HG02973 (cell line): ENCODE measurements at regions not wholly inside any gene's neighbourhood (a gene's known extent, or its start where the extent isn't known, plus 50 kb on each side); places are given as distances from the start of the nearest gene placed in this dataset.
A peak's percentile ranks its signal among the peaks of the same experiment; 100 is the strongest.
"Not testable (repeated sequence)": the region's sequence is repeated elsewhere in the genome, so short reads cannot be mapped to it uniquely, and the experiment has no call there.

Source experiments
- ATAC-seq: cut with Tn5 transposase; IDR thresholded peaks from one replicate; pipeline ENCODE4 v1.9.1; 2021; ENCODE audit warnings: moderate library complexity; ENCODE audit not compliant: unreplicated experiment

DNA sequence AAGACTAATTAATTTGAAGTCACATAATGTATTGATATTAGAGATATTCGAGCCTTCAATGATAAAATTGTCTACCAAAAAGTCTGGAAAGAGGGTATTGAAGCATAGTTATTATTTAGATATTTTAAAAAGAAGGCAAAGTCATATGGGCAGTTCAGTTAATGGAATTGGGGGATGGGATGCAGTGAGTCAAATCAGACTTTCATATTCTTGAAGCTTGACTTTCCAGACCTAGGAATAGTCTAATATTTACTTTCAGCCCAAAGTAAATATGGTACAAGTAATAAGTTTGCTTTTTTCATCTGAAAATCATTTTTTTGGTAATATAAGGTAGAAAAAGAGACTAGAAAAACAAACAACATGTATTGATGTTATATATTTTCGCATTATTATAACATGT is 2017.8 kb downstream of the C4orf33 start:
- ATAC-seq = no peak

GRCh38 chr4:131119661-131120060 is 2023.7 kb downstream of the C4orf33 start:
- ATAC-seq = no peak

DNA sequence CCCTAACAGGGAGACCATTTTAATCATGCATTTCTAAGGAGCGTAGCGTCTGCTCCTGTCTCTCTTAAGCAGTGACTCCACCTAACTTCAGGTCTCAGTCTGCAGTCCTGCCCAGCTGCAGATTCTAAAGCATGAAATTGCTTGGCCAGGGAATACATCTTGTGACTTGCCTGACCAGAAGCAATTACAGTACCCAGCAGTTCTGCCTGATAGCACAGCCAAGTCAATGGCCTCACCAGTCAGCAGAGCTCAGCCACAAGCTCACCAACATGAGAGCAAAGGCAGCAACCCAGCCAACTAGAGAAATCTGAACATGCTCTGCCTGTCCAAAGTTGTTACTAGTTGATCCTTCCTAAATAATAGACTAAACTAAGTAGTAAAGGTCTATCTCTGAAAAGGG is 2011.9 kb upstream of the PCDH10 start:
- ATAC-seq = no peak

GRCh38 chr4:131159261-131159660 is 1989.8 kb upstream of the PCDH10 start:
- ATAC-seq = no peak

DNA sequence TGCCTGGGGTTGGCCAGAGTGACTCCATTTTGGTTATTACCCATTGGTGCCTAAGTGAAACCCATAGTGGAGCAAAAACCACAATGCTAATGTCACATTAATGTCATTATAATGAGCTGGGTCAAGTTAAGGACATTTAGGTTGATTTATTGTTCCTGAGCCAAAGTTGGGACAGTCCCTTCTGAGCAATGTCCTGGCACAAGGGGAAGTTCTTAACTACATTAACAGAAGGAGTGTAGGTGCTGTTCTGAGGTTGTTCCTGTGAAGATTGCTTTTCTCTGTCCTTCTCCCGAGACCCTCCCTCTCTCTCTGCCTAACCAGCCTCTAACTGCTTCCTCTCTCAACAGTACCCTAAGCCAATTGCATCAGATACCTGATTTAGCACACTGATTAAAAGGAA is 1956.8 kb upstream of the PCDH10 start:
- ATAC-seq = no peak

- ATAC-seq = no peak
Measured at GRCh38 chr4:131207589-131207988, 1941.5 kb upstream of the PCDH10 start.

- ATAC-seq = no peak
Measured at GRCh38 chr4:131248314-131248713, 1900.8 kb upstream of the PCDH10 start.

DNA sequence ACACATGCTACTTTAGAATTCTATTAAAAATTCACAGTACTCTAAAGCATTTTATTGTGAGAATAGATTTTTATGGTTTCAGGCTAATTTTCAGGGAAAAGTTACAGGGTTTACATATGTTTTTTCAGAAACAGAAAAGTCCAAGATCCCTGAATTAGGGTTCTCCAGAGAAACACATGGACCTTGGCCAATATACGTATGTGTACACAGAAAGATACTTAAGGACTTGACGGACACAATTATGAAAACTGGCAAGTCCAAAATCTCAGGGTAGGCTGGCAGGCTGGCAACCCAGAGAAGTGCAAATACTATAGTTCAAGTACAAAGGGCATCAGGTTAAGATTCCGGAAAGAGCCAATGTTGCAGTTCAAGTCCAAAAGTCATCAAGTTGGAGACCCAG is 1897.8 kb upstream of the PCDH10 start:
- ATAC-seq = no peak

DNA sequence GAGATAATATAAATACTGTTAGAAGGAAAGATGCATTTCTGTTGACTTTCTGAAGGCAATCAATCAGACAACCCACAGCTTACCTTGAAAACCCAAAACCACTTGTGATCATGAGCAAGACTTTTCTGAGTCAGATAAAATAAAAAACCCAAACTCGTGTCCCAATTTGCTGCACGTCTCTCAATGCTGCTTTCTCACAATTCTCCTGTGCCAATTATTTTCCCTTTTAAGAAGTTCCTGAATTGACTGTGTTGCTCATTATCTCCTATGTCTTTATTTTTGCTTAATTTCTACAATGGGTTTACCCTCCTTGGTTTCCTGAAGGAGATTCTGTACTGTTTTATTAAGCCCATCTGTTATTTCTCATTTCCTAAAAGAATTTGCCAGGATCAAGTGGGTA is 1891.9 kb upstream of the PCDH10 start:
- no peak for ATAC-seq

DNA sequence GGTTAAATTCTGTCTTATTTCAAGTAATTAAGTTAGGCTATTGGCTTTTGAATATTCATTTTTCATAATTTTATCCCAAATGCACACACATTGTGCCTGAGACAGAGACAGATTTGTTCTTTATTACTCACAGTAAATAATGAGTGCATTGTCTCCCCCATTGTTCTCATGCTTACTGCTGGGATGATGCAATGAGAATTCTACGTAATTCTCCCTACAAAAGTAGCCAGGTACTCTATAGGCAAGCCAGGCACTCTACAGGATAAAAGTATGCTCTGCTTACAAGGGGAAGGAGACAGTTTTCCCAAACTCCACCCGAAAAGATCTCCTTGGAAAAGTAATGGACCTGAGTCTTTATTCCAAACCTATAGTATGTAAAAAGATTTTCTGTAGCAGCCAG is 1890.7 kb upstream of the PCDH10 start:
- no peak for ATAC-seq

GRCh38 chr4:131288441-131288840 is 1860.7 kb upstream of the PCDH10 start:
- no peak for ATAC-seq

DNA sequence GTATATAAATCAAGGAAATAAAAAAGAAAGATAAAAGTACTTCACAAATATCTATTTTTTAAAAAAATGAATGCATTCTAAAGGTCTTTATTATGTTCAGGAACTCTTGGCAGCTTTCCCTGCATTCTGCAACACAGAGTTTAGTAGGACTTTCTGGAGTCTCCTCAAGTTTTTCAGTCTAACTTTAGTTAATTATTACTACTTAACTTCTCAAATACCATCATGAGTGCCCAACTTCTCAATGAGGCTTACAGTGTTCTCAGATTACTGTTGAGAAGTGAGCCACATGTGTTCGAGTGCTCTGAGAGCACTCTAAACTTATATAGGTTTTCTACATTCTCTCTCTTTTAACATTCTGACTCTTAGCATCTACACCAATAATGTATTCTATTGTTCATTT is 1852.9 kb upstream of the PCDH10 start:
- ATAC-seq = no peak

GRCh38 chr4:131302108-131302507 is 1847.0 kb upstream of the PCDH10 start:
- ATAC-seq = no peak

GRCh38 chr4:131304686-131305085 is 1844.4 kb upstream of the PCDH10 start:
- ATAC-seq = no peak

GRCh38 chr4:131309628-131310027 is 1839.5 kb upstream of the PCDH10 start:
- no peak for ATAC-seq

GRCh38 chr4:131316086-131316485 is 1833.0 kb upstream of the PCDH10 start:
- no peak for ATAC-seq

GRCh38 chr4:131337936-131338335 is 1811.2 kb upstream of the PCDH10 start:
- no peak for ATAC-seq

DNA sequence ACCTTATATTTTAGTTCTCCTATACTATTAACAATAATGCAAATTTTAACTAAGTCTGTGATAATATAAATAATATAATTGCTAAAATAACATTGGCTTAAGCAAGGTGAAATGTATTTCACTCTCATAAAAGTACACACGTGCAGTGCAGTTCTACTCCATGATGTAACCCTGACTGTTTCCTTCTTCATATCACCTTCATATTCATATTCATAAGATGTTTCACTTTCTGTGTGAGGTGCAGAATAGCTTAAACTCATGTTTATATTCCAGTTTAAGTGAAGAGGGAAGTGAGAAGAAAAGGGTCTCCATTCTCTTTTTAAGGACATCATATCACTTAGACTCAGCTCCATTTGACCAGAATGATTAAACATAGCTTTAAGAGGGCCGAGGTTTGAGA is 1810.0 kb upstream of the PCDH10 start:
- ATAC-seq = no peak

DNA sequence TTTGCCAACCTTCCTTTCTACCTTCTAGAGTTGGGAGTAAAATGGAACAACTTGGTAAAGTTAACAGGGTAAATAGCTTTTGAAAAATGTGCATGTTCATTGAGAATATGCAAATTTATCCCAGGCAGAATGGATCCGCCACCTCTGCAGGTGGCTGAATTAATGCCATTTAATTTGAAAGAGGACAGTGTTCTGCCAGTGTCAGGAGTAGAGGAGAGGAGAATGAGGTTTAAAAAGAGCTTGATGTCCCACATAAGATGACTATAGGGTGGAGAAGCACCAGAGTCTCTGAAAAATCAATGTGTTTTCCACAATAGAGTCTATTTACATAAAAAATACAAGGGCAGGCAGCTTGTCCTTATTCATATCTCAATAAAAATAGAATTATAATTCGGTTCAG is 1804.3 kb upstream of the PCDH10 start:
- ATAC-seq = no peak

DNA sequence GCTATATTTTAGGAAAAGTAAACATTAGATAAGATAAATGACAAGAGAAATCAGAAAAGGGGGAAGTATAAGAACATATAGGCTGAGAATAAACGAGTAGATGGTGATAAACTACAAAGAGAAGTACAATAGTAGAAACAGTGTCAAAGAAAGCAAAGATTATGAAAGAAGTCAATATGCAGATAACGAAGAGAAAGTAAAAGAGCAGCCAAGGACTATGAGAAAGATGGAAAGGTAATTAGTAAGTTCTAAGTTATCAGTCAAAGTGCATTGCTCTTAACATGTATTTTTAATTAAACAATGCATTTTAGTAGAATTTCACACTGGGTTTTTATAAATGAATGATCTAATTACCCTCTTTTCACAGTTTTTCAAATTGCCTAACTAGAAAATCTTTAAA is 1801.3 kb upstream of the PCDH10 start:
- ATAC-seq = no peak

DNA sequence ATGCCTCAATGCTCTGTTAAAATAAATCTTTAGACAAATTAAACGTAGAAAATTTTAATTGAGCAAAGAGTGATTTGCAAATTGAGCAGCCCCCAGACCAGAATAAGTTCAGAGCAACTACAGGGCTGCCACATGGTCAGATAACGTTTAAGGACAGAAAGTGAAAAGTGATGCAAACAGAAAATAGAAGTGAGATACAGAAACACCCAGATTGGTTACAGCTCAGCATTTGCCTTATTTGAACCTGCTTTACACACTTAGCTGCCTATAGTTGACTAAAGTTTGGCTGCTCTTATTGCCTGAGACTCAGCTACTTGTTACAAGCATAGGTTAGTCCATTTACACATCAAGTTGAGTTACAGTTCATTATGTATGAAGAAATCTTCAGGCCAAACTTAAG is 1800.8 kb upstream of the PCDH10 start:
- ATAC-seq = peak; percentile 65

DNA sequence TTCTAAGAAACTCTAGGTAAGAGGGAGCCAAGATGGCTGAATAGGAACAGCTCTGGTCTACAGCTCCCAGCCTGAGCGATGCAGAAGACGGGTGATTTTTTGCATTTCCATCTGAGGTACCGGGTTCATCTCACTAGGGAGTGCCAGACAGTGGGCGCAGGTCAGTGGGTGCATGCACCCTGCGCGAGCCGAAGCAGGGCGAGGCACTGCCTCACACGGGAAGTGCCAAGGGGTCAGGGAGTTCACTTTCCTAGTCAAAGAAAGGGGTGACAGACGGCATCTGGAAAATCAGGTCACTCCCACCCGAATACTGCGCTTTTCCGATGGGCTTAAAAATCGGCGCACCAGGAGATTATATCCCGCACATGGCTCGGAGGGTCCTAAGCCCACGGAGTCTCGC is 1796.7 kb upstream of the PCDH10 start:
- not testable (repeated sequence) for ATAC-seq

- ATAC-seq = no peak
Measured at GRCh38 chr4:131366714-131367113, 1782.4 kb upstream of the PCDH10 start.

DNA sequence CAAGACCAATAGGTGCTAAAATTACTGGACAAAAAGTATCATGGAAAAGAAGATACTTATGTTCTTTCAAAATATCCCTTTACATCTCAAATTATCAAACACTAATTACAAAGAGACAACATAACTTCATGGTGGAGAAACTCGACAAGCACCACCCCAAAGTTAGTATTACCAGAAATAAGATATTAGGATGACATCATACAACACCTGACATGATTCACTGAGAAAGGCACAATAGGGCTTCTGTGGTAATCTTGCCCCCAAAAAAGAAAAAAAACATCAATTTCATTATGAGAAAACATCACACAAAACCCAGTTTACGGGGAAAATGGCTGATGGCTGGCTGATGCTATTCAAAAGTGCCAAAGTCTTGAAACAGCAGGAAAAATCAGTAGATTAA is 1781.7 kb upstream of the PCDH10 start:
- ATAC-seq = no peak
